HEK293 (cell line): ENCODE measurements at regions not wholly inside any gene's neighbourhood (a gene's known extent, or its start where the extent isn't known, plus 50 kb on each side); places are given as distances from the start of the nearest gene placed in this dataset.

Source experiments
- GLI4 ChIP-seq: fragments of 450-650 bp; formaldehyde crosslinking; IDR thresholded peaks from 2 replicates; pipeline ENCODE4 v1.5.1; 2016; ENCODE audit warnings: missing biosample characterization, missing genetic modification characterization
- SP2 ChIP-seq: fragments of 450-650 bp; formaldehyde crosslinking; IDR thresholded peaks from 2 replicates; pipeline ENCODE4 v1.5.1; 2016; ENCODE audit warnings: missing biosample characterization, missing genetic modification characterization
- ZBTB26 ChIP-seq: fragments of 450-650 bp; formaldehyde crosslinking; optimal IDR thresholded peaks from 2 replicates; pipeline ENCODE3; 2016; ENCODE audit warnings: missing biosample characterization, mild to moderate bottlenecking, missing genetic modification characterization
- ZBTB7A ChIP-seq: fragments of 450-650 bp; formaldehyde crosslinking; IDR thresholded peaks from 2 replicates; pipeline ENCODE4 v1.5.1; 2016; ENCODE audit warnings: low read depth, missing biosample characterization, missing genetic modification characterization
- ZNF394 ChIP-seq: fragments of 450-650 bp; formaldehyde crosslinking; IDR thresholded peaks from 2 replicates; pipeline ENCODE4 v1.5.1; 2016; ENCODE audit warnings: missing biosample characterization, missing genetic modification characterization, mild to moderate bottlenecking, moderate library complexity, borderline replicate concordance
- ZNF513 ChIP-seq: fragments of 450-650 bp; IDR thresholded peaks from 2 replicates; pipeline ENCODE4 v1.5.1; 2018; ENCODE audit warnings: missing biosample characterization, missing genetic modification characterization
- TF ChIP-seq, protein P1 (sequence below): fragments of 450-650 bp; formaldehyde crosslinking; IDR thresholded peaks from 2 replicates; pipeline ENCODE4 v1.5.1; 2016; ENCODE audit warnings: missing biosample characterization, missing genetic modification characterization

GRCh38 chr1:5613900-5614299 lies 378.3 kb downstream of the NPHP4 start:
- no peak for TF ChIP-seq SP2
- TF ChIP-seq, protein P1, sequence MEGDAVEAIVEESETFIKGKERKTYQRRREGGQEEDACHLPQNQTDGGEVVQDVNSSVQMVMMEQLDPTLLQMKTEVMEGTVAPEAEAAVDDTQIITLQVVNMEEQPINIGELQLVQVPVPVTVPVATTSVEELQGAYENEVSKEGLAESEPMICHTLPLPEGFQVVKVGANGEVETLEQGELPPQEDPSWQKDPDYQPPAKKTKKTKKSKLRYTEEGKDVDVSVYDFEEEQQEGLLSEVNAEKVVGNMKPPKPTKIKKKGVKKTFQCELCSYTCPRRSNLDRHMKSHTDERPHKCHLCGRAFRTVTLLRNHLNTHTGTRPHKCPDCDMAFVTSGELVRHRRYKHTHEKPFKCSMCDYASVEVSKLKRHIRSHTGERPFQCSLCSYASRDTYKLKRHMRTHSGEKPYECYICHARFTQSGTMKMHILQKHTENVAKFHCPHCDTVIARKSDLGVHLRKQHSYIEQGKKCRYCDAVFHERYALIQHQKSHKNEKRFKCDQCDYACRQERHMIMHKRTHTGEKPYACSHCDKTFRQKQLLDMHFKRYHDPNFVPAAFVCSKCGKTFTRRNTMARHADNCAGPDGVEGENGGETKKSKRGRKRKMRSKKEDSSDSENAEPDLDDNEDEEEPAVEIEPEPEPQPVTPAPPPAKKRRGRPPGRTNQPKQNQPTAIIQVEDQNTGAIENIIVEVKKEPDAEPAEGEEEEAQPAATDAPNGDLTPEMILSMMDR (tag by site-specific recombination): no peak
- no peak for TF ChIP-seq ZNF513
- TF ChIP-seq ZNF394 (tag by site-specific recombination): no peak
- no peak for TF ChIP-seq ZBTB7A (tag by site-specific recombination)
- TF ChIP-seq ZBTB26 (tag by site-specific recombination): no peak
- no peak for TF ChIP-seq GLI4 (tag by site-specific recombination)
